Skeletal muscle cell (primary cell): ENCODE measurements at regions not wholly inside any gene's neighbourhood (a gene's known extent, or its start where the extent isn't known, plus 50 kb on each side); places are given as distances from the start of the nearest gene placed in this dataset.

Experiments
- DNase-seq: peaks from one replicate; pipeline ENCODE4 v3.0.0-alpha.2; 2010; ENCODE audit warnings: low read depth
- H3K4me3 ChIP-seq: 2 replicates; pipeline ENCODE4 v1.5.1; 2011; ENCODE audit warnings: low read depth, mild to moderate bottlenecking, control low read depth, low read length, moderate library complexity

DNA sequence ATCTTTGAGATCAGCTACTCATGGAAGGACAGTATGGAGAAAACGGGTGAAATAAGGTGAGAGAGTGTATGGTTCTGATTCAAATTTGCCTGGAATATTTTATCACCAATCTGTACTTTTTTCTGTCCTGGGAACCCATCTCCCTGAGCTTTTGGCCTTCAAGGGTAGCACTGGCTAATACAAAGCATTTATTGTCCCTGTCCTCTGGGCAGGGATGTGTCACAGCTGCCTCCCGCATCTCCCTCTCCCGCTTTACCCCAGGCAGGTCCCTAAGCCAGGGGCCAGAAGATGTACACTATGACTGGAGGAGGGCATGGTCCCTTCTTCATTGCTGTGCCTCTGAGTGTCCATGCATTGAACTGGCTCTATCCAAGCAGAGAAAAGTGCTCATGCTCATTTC, 201.7 kb upstream of the CHRNA7 start:
- H3K4me3 ChIP-seq = no peak overlapping the region
- no peak for DNase-seq

DNA sequence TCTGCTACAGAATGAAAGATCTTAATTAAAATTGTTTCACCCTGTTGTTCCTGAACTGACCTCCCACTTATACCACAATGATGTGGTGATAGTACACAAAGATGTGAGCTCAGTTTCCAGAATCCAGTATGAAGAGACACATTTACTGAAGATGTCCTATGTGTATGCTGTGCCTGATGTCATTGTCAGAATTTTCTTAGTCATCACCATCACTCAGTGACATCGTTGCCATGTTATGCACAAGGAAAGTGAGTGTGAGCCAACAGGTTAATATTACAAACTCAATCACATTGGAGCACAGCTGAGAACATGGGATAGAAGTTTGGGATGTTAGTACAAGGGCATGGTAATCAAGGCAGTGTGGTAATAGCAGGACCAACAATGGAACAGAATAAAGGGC, 199.7 kb upstream of the CHRNA7 start:
- DNase-seq = no peak
- no peak overlapping the region for H3K4me3 ChIP-seq

DNA sequence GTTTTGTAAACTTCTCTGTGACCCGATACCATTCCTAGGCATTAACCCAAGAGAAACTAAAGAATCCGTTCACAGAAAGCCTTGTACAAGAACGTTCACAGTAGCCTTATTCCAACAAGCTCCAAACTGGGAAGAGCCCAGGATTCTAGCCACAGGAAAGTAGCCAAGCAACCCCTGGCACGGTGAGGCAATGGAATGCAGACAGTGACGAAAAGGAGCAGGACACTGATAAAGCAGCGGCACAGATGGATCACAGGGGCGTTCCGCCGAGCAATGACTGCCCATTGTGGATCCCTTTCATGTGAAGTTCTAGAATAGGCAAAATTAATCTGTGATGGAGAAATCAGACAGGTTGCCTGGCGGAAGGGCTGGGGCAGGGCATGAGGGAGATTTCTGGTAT, 198.7 kb upstream of the CHRNA7 start:
- DNase-seq = no peak
- no peak overlapping the region for H3K4me3 ChIP-seq

DNA sequence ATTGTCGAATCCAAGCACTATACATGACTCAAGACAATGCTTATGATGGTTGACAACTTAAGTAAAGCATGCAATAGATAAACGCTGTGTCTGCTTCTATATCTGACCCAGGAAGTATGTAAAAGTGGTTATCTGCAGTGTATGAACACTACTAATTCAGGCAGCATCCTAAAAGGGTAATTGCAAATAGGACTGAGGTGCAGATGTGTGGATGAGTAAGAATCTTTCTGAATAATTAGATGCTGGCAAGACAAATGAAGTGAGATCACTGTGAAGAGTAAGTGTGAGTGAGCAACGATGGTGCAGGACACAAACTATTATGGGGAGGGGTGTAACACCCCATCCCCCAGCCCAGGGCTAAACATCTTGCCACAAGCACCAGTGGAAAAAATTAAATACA, 195.7 kb upstream of the CHRNA7 start:
- DNase-seq = no peak

GRCh38 chr15:31839388-31839787, 190.9 kb upstream of the CHRNA7 start:
- no peak for DNase-seq
- no peak overlapping the region for H3K4me3 ChIP-seq

More for the DNA sequence above, 195.7 kb upstream of the CHRNA7 start:
- H3K4me3 ChIP-seq = no peak overlapping the region

DNA sequence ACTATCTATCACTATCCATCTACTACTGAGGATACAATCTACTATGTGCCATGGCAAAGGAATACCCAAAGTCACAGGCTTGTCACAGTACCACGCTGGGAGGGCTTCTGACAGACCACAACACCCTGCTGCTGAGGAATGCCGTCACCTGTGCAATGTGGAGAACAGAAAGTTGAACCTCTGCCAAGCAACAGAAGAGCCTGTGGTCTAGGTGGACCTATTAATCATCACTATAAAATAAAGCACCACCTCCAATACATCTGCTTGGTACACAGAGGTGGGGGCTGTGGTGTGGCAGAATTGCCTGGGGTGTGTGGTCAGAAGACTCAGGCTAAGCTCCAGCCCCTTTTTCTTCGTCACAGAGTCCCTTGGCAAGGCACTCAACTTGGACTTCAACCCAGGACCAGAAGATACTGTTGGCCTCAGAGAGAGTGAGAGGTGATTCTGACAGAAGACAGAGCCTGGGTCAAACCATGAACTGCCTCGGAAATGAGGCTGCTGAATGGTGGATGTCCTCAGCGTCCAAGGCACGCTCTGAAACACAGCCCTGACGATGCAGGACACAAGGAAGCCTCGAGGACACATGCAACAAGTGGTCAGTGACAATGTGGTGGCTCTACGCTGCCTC, 189.4 kb upstream of the CHRNA7 start:
- H3K4me3 ChIP-seq = no peak overlapping the region
- no peak for DNase-seq

DNA sequence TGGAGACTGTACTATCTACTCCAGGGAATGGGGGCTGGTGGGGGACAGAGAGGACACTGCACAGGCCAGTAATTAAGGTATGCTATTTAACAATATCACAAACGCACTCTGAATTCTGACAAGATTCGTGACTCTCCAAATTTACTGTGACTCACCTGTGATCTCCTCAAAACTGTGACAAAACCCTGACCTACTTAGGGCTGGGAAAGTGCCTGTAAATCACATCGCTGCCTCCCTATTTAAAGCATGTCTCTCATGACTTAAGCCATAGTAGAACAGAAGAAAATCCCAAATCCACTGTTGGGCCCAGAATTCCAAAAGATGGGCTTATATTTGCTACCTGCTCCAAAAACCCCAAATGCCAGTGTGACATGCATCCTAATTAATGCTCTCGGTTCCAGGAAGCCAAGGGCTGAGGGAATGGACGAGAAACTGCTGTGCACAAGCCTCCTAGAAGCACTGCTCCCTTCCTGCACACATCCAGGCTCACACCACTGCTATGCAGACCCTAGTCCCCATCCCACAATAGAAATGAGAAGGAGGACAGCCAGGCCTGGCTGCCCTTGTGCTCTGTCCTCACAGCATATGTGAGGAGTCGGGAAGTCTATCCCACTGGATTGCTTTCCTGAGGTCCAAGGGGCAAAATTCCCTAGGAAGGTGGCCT, 187.7 kb upstream of the CHRNA7 start:
- no peak overlapping the region for H3K4me3 ChIP-seq
- no peak for DNase-seq

DNA sequence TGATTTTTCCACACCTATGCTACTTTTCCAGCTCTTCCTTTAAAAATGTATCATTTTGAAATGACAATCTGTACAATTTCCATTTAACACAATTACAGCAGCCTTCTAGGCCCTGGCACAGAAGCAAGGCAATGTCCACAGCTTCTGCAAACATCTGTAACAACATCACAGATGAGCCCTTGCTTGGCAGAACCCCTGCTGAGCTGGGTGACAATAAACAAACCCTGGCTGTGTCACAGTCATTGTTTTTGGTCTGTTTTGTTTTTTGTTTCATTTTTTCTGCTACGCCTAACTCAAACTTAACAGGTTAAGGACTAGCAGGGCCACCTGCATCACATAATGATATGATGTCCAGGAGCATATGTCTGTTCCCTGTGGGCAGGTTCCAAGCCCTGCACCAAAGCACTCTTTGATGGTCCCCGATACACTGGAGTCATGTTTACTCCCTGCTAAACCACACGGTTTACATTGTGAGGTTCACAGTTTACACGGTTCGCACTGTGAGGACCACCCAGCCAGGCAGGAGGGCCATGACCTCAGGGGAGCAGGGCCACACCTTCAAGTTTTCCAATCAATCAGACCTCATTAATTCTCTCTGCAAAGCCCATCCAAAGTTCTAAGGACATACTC, 186.8 kb upstream of the CHRNA7 start:
- H3K4me3 ChIP-seq = no peak overlapping the region
- no peak for DNase-seq

DNA sequence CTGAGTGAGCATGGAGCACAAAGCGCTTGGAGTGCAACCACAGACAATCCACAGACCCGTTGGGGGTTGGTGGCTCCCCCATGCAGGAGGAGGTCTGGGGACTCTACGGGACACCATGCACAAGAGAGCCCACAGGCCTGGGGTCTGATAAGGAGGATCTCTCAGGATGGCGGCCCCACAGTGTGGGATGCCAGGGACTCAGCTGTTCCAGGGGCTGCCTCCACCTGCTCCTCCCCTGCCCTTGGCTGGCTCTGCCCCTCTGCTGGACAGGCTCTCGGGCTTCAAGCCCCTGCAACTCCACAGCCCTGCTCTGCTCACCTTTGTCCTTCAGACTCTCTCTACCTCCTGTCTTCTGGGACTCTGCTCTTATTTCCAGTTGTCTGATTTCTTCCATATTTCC, 184.5 kb upstream of the CHRNA7 start:
- DNase-seq = no peak
- no peak overlapping the region for H3K4me3 ChIP-seq

DNA sequence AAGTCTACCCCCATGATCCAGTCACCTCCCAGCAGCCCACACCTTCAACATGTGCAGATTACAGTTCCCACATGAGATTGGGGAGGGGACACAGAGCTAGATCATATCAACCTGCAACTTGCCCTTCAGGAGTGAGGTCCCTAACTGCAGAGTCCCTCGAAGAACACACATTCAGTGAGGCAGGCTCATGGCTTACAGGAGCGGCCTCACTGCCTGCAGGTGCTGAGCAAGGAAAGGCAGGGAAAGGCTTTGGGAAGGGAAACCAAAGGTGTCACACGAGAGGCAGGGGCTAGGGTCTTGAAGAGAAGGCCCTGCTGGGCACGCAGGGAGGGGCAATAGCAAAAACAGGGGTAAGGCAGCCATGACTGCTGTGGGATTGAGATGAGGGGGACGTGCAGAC, 182.4 kb upstream of the CHRNA7 start:
- DNase-seq = no peak
- H3K4me3 ChIP-seq = no peak overlapping the region

DNA sequence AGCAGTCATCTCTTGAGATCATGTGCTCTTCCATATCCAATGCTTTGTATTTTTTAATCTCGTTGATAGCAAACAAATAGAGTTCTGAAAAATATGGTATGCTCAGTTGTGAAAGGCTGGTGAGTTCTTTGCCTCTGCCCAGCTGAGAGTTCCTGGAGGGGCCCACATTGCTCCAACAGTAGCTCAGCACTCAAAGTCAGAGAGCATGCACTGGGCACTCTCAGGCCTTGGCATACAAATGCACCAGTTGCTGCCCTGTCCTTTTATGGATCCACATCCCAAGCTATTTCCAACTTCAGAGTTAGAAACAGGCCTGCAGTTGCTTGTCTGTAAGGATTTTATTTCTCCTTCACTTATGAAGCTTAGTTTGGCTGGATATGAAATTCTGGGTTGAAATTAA, 181.7 kb upstream of the CHRNA7 start:
- DNase-seq = no peak
- no peak overlapping the region for H3K4me3 ChIP-seq

DNA sequence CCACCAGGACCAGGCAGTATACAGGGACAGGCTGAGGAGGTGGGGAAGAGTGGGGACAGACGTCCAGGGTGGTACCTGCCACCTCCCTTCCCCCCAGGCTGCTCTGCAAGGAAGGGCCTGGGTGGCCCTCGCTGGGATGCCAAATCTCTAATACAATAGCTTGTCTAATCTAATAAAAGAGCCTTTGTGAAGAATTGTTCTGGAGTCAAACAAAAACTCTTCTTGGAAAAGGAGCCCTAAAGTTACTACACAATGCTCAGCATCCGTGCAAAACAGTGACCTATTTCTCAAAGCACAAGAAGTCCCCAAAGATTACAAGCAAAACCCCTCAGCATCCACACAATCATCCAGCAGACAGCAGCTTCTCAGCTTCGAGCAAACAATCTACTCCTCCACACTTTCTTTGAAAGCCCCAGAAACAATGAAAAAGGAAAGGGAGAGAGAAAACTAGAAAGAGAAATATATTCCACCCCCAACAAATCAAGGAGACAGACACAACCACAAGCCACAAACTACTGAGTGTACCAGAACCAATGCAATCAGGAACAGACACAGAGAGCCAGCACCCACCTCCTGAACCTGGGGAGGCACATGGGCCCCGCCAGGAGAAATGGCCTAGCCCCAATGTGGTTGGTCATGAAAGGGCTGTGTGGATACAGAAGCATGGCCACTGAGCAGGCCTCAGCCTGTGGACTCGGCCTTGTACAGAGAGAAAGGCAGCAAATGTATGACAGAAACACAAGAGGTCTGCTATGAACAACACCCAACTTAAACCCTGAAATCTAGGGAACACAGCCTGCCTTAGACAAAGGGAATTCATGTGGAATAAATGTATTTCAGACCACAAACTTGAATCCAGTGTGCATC, 177.1 kb upstream of the CHRNA7 start:
- no peak overlapping the region for H3K4me3 ChIP-seq
- no peak for DNase-seq

DNA sequence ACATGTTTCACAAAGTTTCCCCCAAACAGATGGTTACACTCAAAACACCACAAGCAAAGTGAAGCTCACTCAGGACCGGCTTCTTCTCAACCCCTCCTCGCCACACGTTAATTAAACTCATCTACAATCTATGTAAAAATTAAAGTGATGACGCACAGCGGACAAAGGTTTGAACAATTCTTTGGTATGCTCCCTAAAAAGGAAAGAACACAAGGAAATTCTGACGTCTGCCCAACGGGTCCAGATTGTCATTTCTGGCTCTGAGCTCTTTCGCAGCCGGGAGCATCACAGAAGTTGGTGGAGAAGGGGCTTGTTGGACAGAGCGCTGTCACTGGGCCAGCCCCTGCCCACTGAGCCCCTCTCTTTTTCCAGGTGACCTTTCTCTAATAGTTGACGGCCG, 173.7 kb upstream of the CHRNA7 start:
- no peak for DNase-seq
- no peak overlapping the region for H3K4me3 ChIP-seq

- DNase-seq = no peak
- no peak overlapping the region for H3K4me3 ChIP-seq
Measured at GRCh38 chr15:31857194-31857593, 173.1 kb upstream of the CHRNA7 start.

DNA sequence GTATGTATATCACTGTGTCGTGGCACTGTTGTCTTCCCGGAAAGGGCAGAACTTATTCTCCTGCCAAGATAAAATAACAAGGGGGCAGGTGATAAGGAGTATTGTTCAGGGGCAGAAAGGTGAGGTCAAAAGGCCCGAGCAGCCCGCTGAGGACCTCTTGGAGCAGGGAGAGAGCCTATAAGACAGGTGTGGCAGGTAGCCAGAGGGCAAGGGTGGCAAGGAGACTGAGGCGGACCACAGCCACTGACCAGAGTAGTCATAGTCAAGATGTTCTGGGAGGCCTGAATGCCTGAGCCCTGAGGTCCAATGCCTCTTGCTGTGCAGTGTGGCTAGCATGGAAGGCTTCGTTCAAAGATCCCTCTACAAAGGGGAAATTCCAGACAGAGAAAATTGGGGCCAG, 172.3 kb upstream of the CHRNA7 start:
- DNase-seq = no peak
- H3K4me3 ChIP-seq = no peak overlapping the region

DNA sequence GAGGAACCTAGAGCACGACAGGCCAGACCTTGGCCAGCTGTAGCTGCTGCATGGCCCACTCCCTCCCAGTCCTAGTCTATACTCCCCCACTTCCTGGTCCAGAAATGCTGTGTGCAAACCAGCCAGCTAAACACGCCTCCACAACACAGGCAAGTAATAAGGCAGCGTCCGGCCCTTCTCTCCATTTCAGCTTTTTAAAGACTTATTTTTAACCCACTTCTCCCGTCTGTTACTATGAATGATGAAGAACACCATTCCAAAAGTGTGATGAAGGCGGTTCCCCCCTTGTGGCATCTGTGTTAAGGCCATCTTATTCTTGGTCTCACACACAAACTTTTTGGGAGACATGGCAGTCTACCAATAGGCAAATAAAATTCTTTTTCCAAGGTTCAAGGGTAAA, 164.1 kb upstream of the CHRNA7 start:
- H3K4me3 ChIP-seq = no peak overlapping the region
- DNase-seq = no peak

GRCh38 chr15:31867536-31868442, 162.5 kb upstream of the CHRNA7 start:
- peak; percentile 4 for DNase-seq
- H3K4me3 ChIP-seq = no peak overlapping the region

DNA sequence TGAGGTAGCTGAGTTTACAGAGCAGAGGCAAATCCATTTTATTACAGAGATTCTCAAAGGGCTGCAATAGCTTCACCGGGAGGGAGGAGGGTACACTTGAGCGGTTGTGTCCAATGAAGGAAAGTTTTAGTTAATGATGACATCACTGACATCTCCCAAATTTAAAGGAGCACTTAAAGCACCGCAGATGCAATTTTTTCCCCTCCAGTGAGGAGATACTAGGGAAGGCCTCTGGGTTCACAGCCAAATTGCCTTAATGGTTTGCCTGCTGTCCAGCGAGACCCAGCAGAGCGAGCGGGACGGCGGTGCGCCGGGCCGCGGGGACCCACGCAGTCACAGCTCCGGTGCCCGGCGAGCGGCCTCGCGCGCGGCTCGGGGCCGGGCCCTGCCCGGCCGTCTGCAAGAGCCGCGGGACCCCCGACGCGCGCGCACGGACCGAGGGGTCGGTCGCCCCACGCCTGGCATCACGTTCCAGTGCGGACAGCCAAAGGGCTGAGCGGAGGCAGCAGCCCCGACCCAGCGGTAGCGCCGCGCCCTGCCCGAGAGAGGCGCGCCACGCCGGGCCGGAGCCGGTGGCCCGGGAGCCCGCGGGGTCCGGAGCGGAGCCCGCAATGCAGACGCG, 160.5 kb upstream of the CHRNA7 start:
- peak overlapping the region; percentile 37 for H3K4me3 ChIP-seq

More for the DNA sequence above, 160.5 kb upstream of the CHRNA7 start:
- no peak for DNase-seq
